Peyer's patch (tissue), 4 donors: ENCODE measurements at regions not wholly inside any gene's neighbourhood (a gene's known extent, or its start where the extent isn't known, plus 50 kb on each side); places are given as distances from the start of the nearest gene placed in this dataset.

ENCODE experiments used
- CTCF ChIP-seq, 6 experiments: fragments of 450-650 bp in 4 of 6; fragments of 200-600 bp in 2 of 6; sonication (generic) in 1 of 6; IDR thresholded peaks; one replicate each; pipeline ENCODE4 v1.5.1; 2017 to 2019; ENCODE audit warnings: antibody characterized with exemption in 6 of 6, mild to moderate bottlenecking in 3 of 6, moderate library complexity in 1 of 6
- POLR2A ChIP-seq, 2 donors: fragments of 450-650 bp; IDR thresholded peaks; one replicate each; pipeline ENCODE4 v1.5.1; 2017; ENCODE audit warnings: antibody characterized with exemption in 2 of 2, mild to moderate bottlenecking in 2 of 2, moderate library complexity in 2 of 2

- TF ChIP-seq CTCF (IDR thresholded peaks at IDR 0.05) (no peak), POLR2A (IDR thresholded peaks at IDR 0.05) (no peak)
Observed at GRCh38 chr2:22397847-22398246, 987.1 kb upstream of the KLHL29 start.
